ENCODE measurements at regions not wholly inside any gene's neighbourhood (a gene's known extent, or its start where the extent isn't known, plus 50 kb on each side); places are given as distances from the start of the nearest gene placed in this dataset.
"Not testable (repeated sequence)": the region's sequence is repeated elsewhere in the genome, so short reads cannot be mapped to it uniquely, and the experiment has no call there.

GRCh38 chr10:78654047-78654590 is 414.6 kb upstream of the ZMIZ1 start:
- ATAC-seq (replicated peaks in 1 of 2): no peak
- H3K27ac Mint-ChIP-seq: no peak overlapping the region
- peaks cover 29% of the 10 kb centered on the region for H3K27me3 Mint-ChIP-seq (ENCODE audit: low read depth)
- no peaks in the 10 kb centered on the region for H3K9me3 Mint-ChIP-seq
- H3K4me1 Mint-ChIP-seq (ENCODE audit: low read depth): no peaks in the 10 kb centered on the region
- H3K36me3 Mint-ChIP-seq (ENCODE audit: insufficient read depth in 2 of 2): no peaks in the 10 kb centered on the region
- no peak overlapping the region for H3K4me3 Mint-ChIP-seq
- DNase-seq: no peak

GRCh38 chr10:78655979-78656378 is 412.8 kb upstream of the ZMIZ1 start:
- no peaks in the 10 kb centered on the region for H3K9me3 Mint-ChIP-seq
- no peak for ATAC-seq (replicated peaks in 1 of 2)
- H3K27ac Mint-ChIP-seq: no peak overlapping the region
- no peaks in the 10 kb centered on the region for H3K36me3 Mint-ChIP-seq (ENCODE audit: insufficient read depth in 2 of 2)
- H3K27me3 Mint-ChIP-seq (ENCODE audit: low read depth): peaks cover 17% of the 10 kb centered on the region
- no peaks in the 10 kb centered on the region for H3K4me1 Mint-ChIP-seq (ENCODE audit: low read depth)
- H3K4me3 Mint-ChIP-seq: no peak overlapping the region
- no peak for DNase-seq

GRCh38 chr10:78656417-78657162 is 412.2 kb upstream of the ZMIZ1 start:
- Mint-ChIP-seq H3K4me1 (ENCODE audit: low read depth) (no peaks in the 10 kb centered on the region), H3K36me3 (ENCODE audit: insufficient read depth in 2 of 2) (no peaks in the 10 kb centered on the region), H3K4me3 (no peak overlapping the region), H3K27me3 (ENCODE audit: low read depth) (peaks cover 11% of the 10 kb centered on the region), H3K9me3 (no peaks in the 10 kb centered on the region), H3K27ac (no peak overlapping the region)
- ATAC-seq (replicated peaks in 1 of 2): no peak
- DNase-seq: no peak

- peak; percentile 73 to 79 for DNase-seq
- no peaks in the 10 kb centered on the region for H3K4me1 Mint-ChIP-seq (ENCODE audit: low read depth)
- peak; percentile 71 to 82 for ATAC-seq (replicated peaks in 1 of 2)
- H3K9me3 Mint-ChIP-seq: no peaks in the 10 kb centered on the region
- H3K4me3 Mint-ChIP-seq: no peak overlapping the region
- H3K36me3 Mint-ChIP-seq (ENCODE audit: insufficient read depth in 2 of 2): no peaks in the 10 kb centered on the region
- no peak overlapping the region for H3K27ac Mint-ChIP-seq
- H3K27me3 Mint-ChIP-seq (ENCODE audit: low read depth): peaks cover 4% of the 10 kb centered on the region
These were observed 411.5 kb upstream of the ZMIZ1 start for GRCh38 chr10:78657163-78657861.

- DNase-seq (no peak), ATAC-seq (replicated peaks in 1 of 2) (no peak)
- H3K9me3 Mint-ChIP-seq: no peaks in the 10 kb centered on the region
- no peak overlapping the region for H3K27ac Mint-ChIP-seq
- H3K4me3 Mint-ChIP-seq: no peak overlapping the region
- no peaks in the 10 kb centered on the region for H3K36me3 Mint-ChIP-seq (ENCODE audit: insufficient read depth in 2 of 2)
- H3K4me1 Mint-ChIP-seq (ENCODE audit: low read depth): no peaks in the 10 kb centered on the region
- peaks cover 1% of the 10 kb centered on the region for H3K27me3 Mint-ChIP-seq (ENCODE audit: low read depth)
These were observed 411.0 kb upstream of the ZMIZ1 start for GRCh38 chr10:78657862-78658165.

- Mint-ChIP-seq H3K27me3 (ENCODE audit: low read depth) (peaks cover 12% of the 10 kb centered on the region), H3K9me3 (no peaks in the 10 kb centered on the region), H3K27ac (no peak overlapping the region), H3K4me3 (no peak overlapping the region), H3K36me3 (ENCODE audit: insufficient read depth in 2 of 2) (no peaks in the 10 kb centered on the region), H3K4me1 (ENCODE audit: low read depth) (no peaks in the 10 kb centered on the region)
- ATAC-seq (replicated peaks in 1 of 2): no peak
- DNase-seq: no peak
These were observed 409.8 kb upstream of the ZMIZ1 start for GRCh38 chr10:78658645-78659597.

GRCh38 chr10:78659598-78659967 is 409.2 kb upstream of the ZMIZ1 start:
- no peak overlapping the region for H3K27ac Mint-ChIP-seq
- no peak overlapping the region for H3K4me3 Mint-ChIP-seq
- peaks cover 14% of the 10 kb centered on the region for H3K27me3 Mint-ChIP-seq (ENCODE audit: low read depth)
- no peaks in the 10 kb centered on the region for H3K9me3 Mint-ChIP-seq
- no peaks in the 10 kb centered on the region for H3K4me1 Mint-ChIP-seq (ENCODE audit: low read depth)
- ATAC-seq (replicated peaks in 1 of 2): no peak
- H3K36me3 Mint-ChIP-seq (ENCODE audit: insufficient read depth in 2 of 2): no peaks in the 10 kb centered on the region
- no peak for DNase-seq

- Mint-ChIP-seq H3K36me3 (ENCODE audit: insufficient read depth in 2 of 2) (peaks cover 0 to 4% of the 10 kb centered on the region in 2 donors), H3K27ac (no peak overlapping the region), H3K27me3 (ENCODE audit: low read depth) (peaks cover 14% of the 10 kb centered on the region), H3K9me3 (peaks cover 0 to 7% of the 10 kb centered on the region in 2 donors), H3K4me1 (ENCODE audit: low read depth) (no peaks in the 10 kb centered on the region), H3K4me3 (no peak overlapping the region)
- no peak for ATAC-seq (replicated peaks in 1 of 2)
- DNase-seq: no peak
These were observed 408.2 kb upstream of the ZMIZ1 start for GRCh38 chr10:78660446-78661106.

GRCh38 chr10:78663721-78664120 is 405.0 kb upstream of the ZMIZ1 start:
- no peaks in the 10 kb centered on the region for H3K4me1 Mint-ChIP-seq (ENCODE audit: low read depth)
- DNase-seq: no peak
- H3K9me3 Mint-ChIP-seq: peaks cover 0 to 9% of the 10 kb centered on the region in 2 donors
- no peak overlapping the region for H3K27ac Mint-ChIP-seq
- H3K36me3 Mint-ChIP-seq (ENCODE audit: insufficient read depth in 2 of 2): peaks cover 0 to 6% of the 10 kb centered on the region in 2 donors
- no peak overlapping the region for H3K4me3 Mint-ChIP-seq
- no peak for ATAC-seq (replicated peaks in 1 of 2)
- H3K27me3 Mint-ChIP-seq (ENCODE audit: low read depth): peaks cover 35% of the 10 kb centered on the region

- ATAC-seq (replicated peaks in 1 of 2) (no peak), DNase-seq (peak; percentile 7 to 10)
- no peaks in the 10 kb centered on the region for H3K4me1 Mint-ChIP-seq (ENCODE audit: low read depth)
- peaks cover 46% of the 10 kb centered on the region for H3K27me3 Mint-ChIP-seq (ENCODE audit: low read depth)
- H3K27ac Mint-ChIP-seq: no peak overlapping the region
- no peak overlapping the region for H3K4me3 Mint-ChIP-seq
- peaks cover 0 to 6% of the 10 kb centered on the region in 2 donors for H3K36me3 Mint-ChIP-seq (ENCODE audit: insufficient read depth in 2 of 2)
- peaks cover 0 to 9% of the 10 kb centered on the region in 2 donors for H3K9me3 Mint-ChIP-seq
These were observed 403.7 kb upstream of the ZMIZ1 start for GRCh38 chr10:78664929-78665553.

- Mint-ChIP-seq H3K27ac (no peak overlapping the region), H3K27me3 (ENCODE audit: low read depth) (peaks cover 20% of the 10 kb centered on the region), H3K4me1 (ENCODE audit: low read depth) (no peaks in the 10 kb centered on the region), H3K4me3 (no peak overlapping the region), H3K9me3 (peaks cover 2 to 3% of the 10 kb centered on the region in 2 donors), H3K36me3 (ENCODE audit: insufficient read depth in 2 of 2) (no peaks in the 10 kb centered on the region)
- no peak for ATAC-seq (replicated peaks in 1 of 2)
- no peak for DNase-seq
These were observed 395.8 kb upstream of the ZMIZ1 start for GRCh38 chr10:78672918-78673317.

GRCh38 chr10:78681141-78681540 is 387.6 kb upstream of the ZMIZ1 start:
- H3K27ac Mint-ChIP-seq; H3K4me3 Mint-ChIP-seq; H3K9me3 Mint-ChIP-seq; DNase-seq; H3K36me3 Mint-ChIP-seq (ENCODE audit: insufficient read depth in 2 of 2); H3K4me1 Mint-ChIP-seq (ENCODE audit: low read depth); H3K27me3 Mint-ChIP-seq (ENCODE audit: low read depth); ATAC-seq (replicated peaks in 1 of 2): not testable (repeated sequence)

All from activated T-cell treated with anti-CD3 and anti-CD28 coated beads, Interleukin-2, amount 50 U/mL, for 72 hours (primary cell).